ENCODE measurements at regions not wholly inside any gene's neighbourhood (a gene's known extent, or its start where the extent isn't known, plus 50 kb on each side); places are given as distances from the start of the nearest gene placed in this dataset.

GRCh38 chr4:163747886-163748285, 253.4 kb downstream of the TMA16 start:
- no peak overlapping the region for H3K27ac Mint-ChIP-seq
- DNase-seq: no peak
- Histone ChIP-seq H3K4me3 (ENCODE audit: low read length) (no peak overlapping the region), H3K27me3 (ENCODE audit: control insufficient read depth, insufficient read depth, low read length, poor library complexity, severe bottlenecking) (no peaks in the 10 kb centered on the region), H3K9me3 (ENCODE audit: control insufficient read depth, low read length) (peaks cover 20% of the 10 kb centered on the region), H3K27ac (ENCODE audit: low read depth, low read length) (no peak overlapping the region), H3K4me1 (ENCODE audit: control insufficient read depth, insufficient read depth, low read length) (no peaks in the 10 kb centered on the region), H3K9ac (ENCODE audit: extremely low read depth, low read length, poor library complexity, severe bottlenecking) (no peak overlapping the region), H3K36me3 (ENCODE audit: control insufficient read depth, insufficient read depth, low read length) (no peaks in the 10 kb centered on the region)
- 92 to 93% methylated on average over 3 of the region's 3 CpGs for WGBS, 2 experiments (ENCODE audit: insufficient coverage in 1 of 2, insufficient read length in 1 of 2)
- no peak overlapping the region for H3K4me3 Mint-ChIP-seq
- H3K27me3 Mint-ChIP-seq (ENCODE audit: insufficient read depth): no peaks in the 10 kb centered on the region
- no peaks in the 10 kb centered on the region for H3K36me3 Mint-ChIP-seq (ENCODE audit: low read depth)
- no peak for TF ChIP-seq CTCF (conservative IDR thresholded peaks at IDR 0.05)
- H3K4me1 Mint-ChIP-seq: no peaks in the 10 kb centered on the region
- H3K9me3 Mint-ChIP-seq: peaks cover 20% of the 10 kb centered on the region

GRCh38 chr4:163748449-163748848, 254.0 kb downstream of the TMA16 start:
- DNase-seq: no peak
- H3K27me3 Mint-ChIP-seq (ENCODE audit: insufficient read depth): no peaks in the 10 kb centered on the region
- no peaks in the 10 kb centered on the region for H3K4me1 Mint-ChIP-seq
- TF ChIP-seq CTCF (conservative IDR thresholded peaks at IDR 0.05): no peak
- H3K4me3 Mint-ChIP-seq: no peak overlapping the region
- H3K27ac Mint-ChIP-seq: no peak overlapping the region
- H3K36me3 Mint-ChIP-seq (ENCODE audit: low read depth): no peaks in the 10 kb centered on the region
- no peaks in the 10 kb centered on the region for H3K4me1 ChIP-seq (ENCODE audit: control insufficient read depth, insufficient read depth, low read length)
- no peak overlapping the region for H3K4me3 ChIP-seq (ENCODE audit: low read length)
- H3K27ac ChIP-seq (ENCODE audit: low read depth, low read length): no peak overlapping the region
- peaks cover 20% of the 10 kb centered on the region for H3K9me3 Mint-ChIP-seq
- no peak overlapping the region for H3K9ac ChIP-seq (ENCODE audit: extremely low read depth, low read length, poor library complexity, severe bottlenecking)
- H3K27me3 ChIP-seq (ENCODE audit: control insufficient read depth, insufficient read depth, low read length, poor library complexity, severe bottlenecking): no peaks in the 10 kb centered on the region
- H3K36me3 ChIP-seq (ENCODE audit: control insufficient read depth, insufficient read depth, low read length): no peaks in the 10 kb centered on the region
- H3K9me3 ChIP-seq (ENCODE audit: control insufficient read depth, low read length): peaks cover 20% of the 10 kb centered on the region
- whole genome bisulfite sequencing, 2 experiments (ENCODE audit: insufficient coverage in 1 of 2, insufficient read length in 1 of 2): 88 to 89% methylated on average over 1 to 2 of the region's 2 CpGs

GRCh38 chr4:163755013-163755412, 260.5 kb downstream of the TMA16 start:
- no peak for DNase-seq
- 43 to 67% methylated on average over 1 to 3 of the region's 3 CpGs for WGBS, 2 experiments (ENCODE audit: insufficient coverage in 1 of 2, insufficient read length in 1 of 2)
- Histone ChIP-seq H3K27me3 (ENCODE audit: control insufficient read depth, insufficient read depth, low read length, poor library complexity, severe bottlenecking) (no peaks in the 10 kb centered on the region), H3K36me3 (ENCODE audit: control insufficient read depth, insufficient read depth, low read length) (no peaks in the 10 kb centered on the region), H3K4me3 (ENCODE audit: low read length) (no peak overlapping the region), H3K9ac (ENCODE audit: extremely low read depth, low read length, poor library complexity, severe bottlenecking) (no peak overlapping the region), H3K27ac (ENCODE audit: low read depth, low read length) (no peak overlapping the region), H3K4me1 (ENCODE audit: control insufficient read depth, insufficient read depth, low read length) (no peaks in the 10 kb centered on the region), H3K9me3 (ENCODE audit: control insufficient read depth, low read length) (no peaks in the 10 kb centered on the region)
- Mint-ChIP-seq H3K4me3 (no peak overlapping the region), H3K4me1 (peaks cover 9% of the 10 kb centered on the region), H3K27ac (no peak overlapping the region), H3K9me3 (no peaks in the 10 kb centered on the region), H3K27me3 (ENCODE audit: insufficient read depth) (no peaks in the 10 kb centered on the region), H3K36me3 (ENCODE audit: low read depth) (no peaks in the 10 kb centered on the region)
- peak; percentile 65 for TF ChIP-seq CTCF (conservative IDR thresholded peaks at IDR 0.05)
